GM21825 (cell line): ENCODE measurements at regions not wholly inside any gene's neighbourhood (a gene's known extent, or its start where the extent isn't known, plus 50 kb on each side); places are given as distances from the start of the nearest gene placed in this dataset.
"Not testable (repeated sequence)": the region's sequence is repeated elsewhere in the genome, so short reads cannot be mapped to it uniquely, and the experiment has no call there.

Experiments
- ATAC-seq: cut with Tn5 transposase; IDR thresholded peaks from one replicate; pipeline ENCODE4 v1.9.1; 2021; ENCODE audit warnings: mild to moderate bottlenecking, moderate library complexity; ENCODE audit not compliant: unreplicated experiment

GRCh38 chr9:83140061-83140460, 77.1 kb upstream of the RASEF start:
- ATAC-seq = no peak

GRCh38 chr9:83138422-83139135, 75.6 kb upstream of the RASEF start:
- ATAC-seq = no peak

- no peak for ATAC-seq
These were observed 70.4 kb upstream of the RASEF start for GRCh38 chr9:83133316-83133715.

- ATAC-seq = no peak
These were observed 69.8 kb upstream of the RASEF start for GRCh38 chr9:83132768-83133167.

- ATAC-seq = no peak
These were observed 67.6 kb upstream of the RASEF start for GRCh38 chr9:83130541-83130940.

GRCh38 chr9:83125671-83126070, 62.7 kb upstream of the RASEF start:
- no peak for ATAC-seq

GRCh38 chr9:83119873-83120272, 56.9 kb upstream of the RASEF start:
- no peak for ATAC-seq

GRCh38 chr9:83116026-83116425, 53.1 kb upstream of the RASEF start:
- ATAC-seq = no peak

DNA sequence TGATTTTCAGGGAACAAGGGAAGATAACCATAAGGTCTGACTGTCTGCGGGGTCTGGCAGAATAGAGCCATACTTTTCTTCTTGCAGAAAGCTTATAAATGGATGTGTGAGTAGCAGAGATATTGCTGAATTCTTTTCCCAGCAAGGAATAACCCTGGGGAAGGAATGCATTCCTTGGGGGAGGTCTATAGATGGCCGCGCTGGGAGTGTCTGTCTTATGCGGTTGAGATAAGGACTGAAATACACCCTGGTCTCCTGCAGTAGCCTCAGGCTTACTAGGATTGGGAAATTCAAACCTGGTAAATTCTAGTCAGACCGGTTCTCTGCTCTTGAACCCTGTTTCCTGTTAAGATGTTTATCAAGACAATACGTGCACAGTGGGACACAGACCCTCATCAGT, 50.5 kb upstream of the RASEF start:
- ATAC-seq = not testable (repeated sequence)
